HG03039 (cell line): ENCODE measurements at regions not wholly inside any gene's neighbourhood (a gene's known extent, or its start where the extent isn't known, plus 50 kb on each side); places are given as distances from the start of the nearest gene placed in this dataset.

Experiments
- ATAC-seq: cut with Tn5 transposase; IDR thresholded peaks from one replicate; pipeline ENCODE4 v1.9.1; 2021; ENCODE audit warnings: mild to moderate bottlenecking, moderate library complexity; ENCODE audit not compliant: unreplicated experiment

GRCh38 chr20:7820897-7821296 lies 119.4 kb downstream of the HAO1 start:
- ATAC-seq = no peak

- no peak for ATAC-seq
These were observed 117.5 kb downstream of the HAO1 start for GRCh38 chr20:7822772-7823171.

- no peak for ATAC-seq
These were observed 111.8 kb downstream of the HAO1 start for GRCh38 chr20:7828437-7828836.

- ATAC-seq = no peak
These were observed 111.2 kb downstream of the HAO1 start for GRCh38 chr20:7829031-7829430.

- ATAC-seq = no peak
These were observed 110.5 kb downstream of the HAO1 start for GRCh38 chr20:7829776-7830175.
